GM19043 (cell line): ENCODE measurements at regions not wholly inside any gene's neighbourhood (a gene's known extent, or its start where the extent isn't known, plus 50 kb on each side); places are given as distances from the start of the nearest gene placed in this dataset.

Experiments
- ATAC-seq: cut with Tn5 transposase; IDR thresholded peaks from one replicate; pipeline ENCODE4 v1.9.1; 2021; ENCODE audit warnings: low read depth; ENCODE audit not compliant: unreplicated experiment

DNA sequence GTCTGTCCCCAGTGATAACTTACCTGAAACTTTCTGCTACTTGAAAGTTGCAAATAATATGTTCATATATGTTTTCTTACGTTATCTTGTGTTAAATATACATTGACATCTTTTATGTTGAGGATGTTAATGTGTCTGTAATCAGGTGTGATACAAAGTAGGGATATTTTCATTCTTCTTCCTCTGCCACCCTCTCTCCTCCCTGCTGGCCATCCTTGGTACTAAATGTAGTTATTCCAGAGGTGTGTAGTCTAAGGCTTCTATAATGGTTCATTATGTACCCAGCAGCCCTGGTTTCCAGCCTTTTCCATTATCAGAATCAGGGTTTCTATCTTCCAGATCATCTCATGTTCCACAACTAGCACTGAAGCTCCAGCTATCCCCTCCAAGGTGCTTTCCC is 606.7 kb upstream of the KLHL1 start:
- ATAC-seq = no peak

DNA sequence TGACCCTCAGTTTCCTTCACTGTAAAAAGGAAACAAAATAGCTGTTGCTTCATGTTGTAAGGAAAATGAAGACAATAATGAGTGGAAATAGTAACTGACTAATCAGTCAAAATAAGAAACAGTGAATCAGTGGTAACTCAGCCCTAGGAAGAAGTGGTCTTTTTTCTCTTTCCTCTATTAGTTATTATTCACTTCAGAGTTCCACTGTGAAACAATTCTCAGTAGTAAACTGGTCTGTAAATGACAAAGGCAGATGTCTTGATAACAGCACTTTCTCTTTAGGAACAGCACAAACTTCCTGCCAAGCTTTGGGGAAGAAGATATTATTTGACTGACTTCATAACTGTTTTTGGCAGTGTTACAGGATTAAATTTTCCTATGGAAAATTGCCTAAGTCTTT is 600.5 kb upstream of the KLHL1 start:
- ATAC-seq = no peak

DNA sequence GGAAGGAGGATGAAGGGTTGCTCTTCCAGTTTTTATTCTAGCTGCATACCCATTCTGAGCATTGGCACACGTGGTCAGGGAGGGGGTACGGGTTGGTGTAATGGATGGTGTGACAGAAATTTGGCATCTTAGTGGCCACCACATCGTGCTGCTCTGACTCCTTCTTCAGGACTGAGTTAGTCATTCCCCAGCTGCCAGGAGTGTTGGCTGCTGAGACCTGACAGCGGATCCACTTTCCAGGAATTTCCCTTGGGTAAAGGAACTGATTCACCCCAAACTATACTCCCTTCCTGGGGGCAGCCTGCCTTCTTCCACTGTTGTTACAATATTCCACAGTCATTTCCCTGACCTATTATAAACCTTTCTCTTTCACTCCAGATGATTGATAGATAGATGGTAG is 595.5 kb upstream of the KLHL1 start:
- no peak for ATAC-seq

DNA sequence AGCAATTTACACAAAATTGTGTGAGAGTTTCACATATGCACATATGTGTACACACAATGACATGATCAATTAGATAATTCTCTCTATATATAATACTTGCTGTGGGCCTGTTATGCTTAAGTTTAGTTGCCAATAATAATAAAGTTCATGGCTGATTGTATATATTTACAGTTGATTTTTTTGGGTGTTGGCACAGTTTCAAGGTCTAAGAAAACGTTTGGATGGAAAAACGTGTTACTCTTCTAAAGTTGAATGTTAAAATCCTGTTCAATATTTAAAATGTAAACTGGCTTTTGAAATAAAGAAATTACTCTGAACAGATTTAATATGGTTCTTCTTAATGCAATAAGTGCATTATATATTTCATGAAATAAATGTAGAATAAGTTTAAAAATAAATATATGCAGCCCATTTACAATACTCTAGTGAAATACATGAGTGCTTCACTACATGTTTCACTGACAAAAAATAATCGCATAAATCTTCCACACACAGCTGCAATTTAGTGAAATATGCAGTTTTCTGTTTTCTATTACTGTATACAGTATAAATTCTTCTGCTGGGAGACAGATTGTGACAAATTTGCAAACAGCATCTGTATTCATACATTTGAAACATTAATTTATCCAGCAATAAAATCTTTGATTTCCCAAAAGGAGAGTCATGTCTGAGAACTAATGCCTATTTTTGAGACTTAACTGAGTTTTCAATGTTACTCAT is 586.9 kb upstream of the KLHL1 start:
- no peak for ATAC-seq

DNA sequence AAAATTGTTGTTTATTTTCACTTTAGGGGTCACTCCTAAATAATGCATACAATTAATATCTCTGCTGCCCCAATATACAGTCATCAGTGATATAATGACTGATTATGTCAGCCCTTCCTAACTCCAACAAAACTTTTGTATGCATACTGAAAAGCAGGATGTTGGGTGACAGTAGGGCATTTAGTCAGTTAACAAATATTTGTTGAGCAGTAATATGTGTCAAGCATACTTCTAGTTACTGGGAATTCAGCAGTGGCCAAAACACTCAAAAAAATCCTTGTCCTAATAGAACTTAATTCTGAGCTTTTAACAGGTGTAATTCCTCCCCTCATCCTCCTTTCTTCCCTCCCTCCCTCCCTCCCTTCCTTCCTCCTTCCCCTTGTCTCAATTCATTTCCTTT is 560.7 kb upstream of the KLHL1 start:
- no peak for ATAC-seq

DNA sequence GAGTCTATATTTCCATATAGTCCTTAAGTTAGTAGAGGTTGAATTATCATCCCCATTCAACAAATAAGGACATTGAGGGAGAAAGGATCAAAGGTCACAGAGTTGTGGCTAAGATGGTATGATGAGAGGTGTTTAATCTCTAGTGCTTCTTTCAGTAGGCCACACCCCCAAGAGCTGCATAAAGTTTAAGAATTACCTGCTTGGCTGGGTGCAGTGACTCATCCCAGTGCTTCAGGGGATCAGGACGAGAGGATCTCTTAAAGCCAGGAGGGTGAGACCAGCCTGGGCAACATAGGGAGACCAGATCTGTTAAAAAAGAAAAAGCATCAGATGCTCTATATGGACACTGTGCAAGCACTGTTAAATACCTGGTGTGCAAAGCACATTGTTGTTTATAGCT is 560.0 kb upstream of the KLHL1 start:
- no peak for ATAC-seq

DNA sequence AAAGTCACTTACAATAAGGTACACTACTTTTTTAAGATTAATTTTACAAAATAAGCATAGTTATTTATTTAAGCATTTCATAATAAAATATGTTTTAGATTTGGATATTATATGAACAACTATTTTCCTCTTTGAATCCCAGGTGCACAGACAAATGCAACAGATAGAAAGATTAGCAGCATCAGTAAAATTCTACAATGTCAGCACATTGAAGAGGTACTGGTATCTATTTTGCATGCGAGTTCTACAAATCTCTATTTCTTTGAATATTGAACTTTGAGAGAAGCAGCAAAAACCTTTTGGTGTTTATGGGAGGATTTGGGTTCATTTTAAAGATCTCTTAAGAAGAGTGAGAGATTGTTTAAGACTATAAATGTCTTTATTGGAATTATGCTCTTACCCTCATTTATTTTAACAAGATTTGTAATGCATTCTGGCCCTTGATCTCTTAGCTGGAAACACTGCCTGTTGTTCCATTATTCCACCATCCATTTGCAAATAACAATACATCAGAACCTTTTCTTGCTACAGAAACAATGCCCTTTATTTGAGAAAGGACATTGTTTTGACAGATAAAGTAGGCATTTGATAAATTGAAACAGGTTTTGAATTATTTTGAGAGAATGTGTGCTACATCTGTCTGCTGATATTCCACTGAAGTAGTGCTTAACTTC is 558.8 kb upstream of the KLHL1 start:
- no peak for ATAC-seq

DNA sequence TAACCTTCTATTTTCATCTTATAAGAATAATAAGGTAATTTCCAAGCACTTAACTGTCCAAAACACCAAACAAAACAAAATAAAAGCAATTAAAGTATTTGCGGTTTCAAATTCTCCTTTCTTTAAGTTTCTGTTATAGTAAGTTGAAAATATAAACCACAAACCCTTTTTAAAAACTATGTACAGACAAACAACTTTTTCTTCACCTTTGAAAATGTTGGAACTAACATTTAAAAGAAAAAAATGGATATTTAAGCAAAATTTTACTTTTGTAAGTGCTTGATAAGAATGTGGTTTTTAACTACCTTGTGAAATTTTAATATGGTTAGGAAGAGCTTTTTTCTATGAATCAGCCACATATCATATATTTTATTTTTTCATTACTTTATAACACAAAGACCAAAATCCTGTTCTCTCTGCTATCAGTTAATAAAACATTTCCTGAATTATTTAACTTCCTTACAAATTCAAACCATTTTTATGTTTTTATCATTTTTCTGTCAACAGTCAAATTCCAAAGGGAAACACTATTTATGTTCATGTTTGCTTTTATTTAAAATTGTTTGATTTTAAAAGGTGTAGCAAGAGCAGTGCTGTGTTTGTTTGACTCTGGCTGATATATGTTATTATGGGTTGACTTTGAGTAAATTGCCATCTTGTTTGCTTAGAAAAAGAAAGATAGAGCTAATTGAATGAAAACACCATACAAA is 554.1 kb upstream of the KLHL1 start:
- ATAC-seq = no peak

DNA sequence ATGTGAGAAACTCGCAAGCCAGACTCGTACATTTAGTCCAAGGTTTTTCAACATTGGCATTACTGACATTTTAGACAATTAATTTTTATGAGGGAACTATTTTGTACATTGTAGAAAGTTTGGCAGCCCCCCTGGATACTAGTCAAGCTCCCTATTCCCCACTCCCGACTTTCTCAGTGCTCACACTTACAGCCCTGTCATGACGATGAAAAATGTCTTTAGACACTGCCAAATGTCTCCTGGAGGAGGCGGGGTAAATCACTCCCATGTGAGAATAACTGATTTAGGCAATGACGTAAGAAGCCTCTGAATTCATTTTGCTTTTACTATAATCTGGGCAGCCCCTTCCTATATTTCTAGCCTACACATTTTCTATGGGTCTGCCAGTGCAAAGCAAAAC is 535.8 kb upstream of the KLHL1 start:
- ATAC-seq = no peak

DNA sequence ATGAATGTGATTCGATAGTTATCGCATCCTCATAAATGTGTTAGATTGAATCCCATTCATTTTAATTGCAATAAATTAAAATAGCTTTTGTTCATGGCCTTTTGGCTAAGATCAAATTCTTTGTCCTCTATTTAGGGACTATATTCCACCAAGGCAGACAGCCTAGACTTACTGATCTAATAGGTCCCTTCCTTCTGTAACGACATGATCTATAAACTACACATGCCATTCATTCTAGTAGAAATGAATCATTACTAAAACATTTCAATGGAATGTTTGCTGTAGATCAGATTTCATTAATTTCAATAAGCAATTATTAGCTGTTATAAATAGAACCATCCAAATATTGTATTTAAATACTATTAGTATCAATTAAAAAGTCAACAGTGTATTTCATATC is 526.6 kb upstream of the KLHL1 start:
- ATAC-seq = no peak

DNA sequence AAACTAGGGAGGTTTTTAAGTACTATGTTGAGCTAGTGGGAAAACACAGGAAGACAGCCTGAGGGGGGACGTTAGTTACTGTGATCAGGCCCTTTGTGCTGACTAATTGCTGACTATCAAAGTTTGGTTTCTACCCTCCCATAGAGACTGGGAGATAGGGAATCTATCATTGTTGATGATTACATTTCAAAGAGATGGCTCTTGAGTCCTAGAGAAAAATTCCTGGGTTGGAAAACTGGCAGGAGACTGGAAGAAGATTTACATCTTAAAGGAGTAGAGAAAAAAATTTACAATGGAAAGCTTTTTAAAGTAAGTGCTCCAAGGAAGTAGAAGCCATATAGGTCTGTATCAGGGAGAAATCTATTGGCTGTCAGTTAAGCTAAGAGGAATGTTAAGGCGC is 522.0 kb upstream of the KLHL1 start:
- ATAC-seq = no peak

DNA sequence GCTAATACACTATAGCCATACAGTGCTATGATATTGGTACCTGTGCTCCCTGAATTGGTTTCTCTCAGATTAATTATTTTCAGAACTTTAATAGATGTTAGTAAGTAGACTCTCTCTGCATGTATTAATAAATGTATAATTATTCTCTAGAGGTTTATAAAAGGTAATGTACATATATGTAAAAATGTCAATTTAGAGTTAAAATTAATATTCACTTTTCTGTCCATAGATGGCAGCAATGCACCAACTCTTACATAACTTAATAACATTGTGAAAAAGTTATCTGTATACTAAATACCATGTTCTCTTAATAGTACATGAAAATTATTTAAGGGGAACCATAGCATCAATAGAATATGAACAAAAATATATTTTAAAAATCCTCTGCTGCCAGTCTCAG is 515.0 kb upstream of the KLHL1 start:
- ATAC-seq = no peak

DNA sequence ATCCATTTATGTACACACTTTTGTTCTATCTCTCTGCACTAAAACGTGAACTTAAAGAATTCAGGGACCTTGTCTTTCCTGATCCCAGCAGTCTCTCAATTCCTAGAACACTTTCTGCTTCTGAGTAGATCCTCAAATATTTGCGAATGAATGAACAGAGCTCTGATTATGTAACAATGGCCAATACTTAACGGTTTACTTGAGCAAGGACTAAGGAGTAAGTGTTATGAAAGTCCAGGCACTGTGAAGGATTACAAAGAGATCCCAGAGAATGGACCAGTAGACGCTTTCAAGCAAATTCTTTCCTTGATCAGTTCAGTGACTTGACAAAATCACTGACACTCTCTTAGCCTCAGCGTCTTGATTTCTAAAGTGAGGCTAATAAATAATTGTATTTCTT is 514.5 kb upstream of the KLHL1 start:
- no peak for ATAC-seq

DNA sequence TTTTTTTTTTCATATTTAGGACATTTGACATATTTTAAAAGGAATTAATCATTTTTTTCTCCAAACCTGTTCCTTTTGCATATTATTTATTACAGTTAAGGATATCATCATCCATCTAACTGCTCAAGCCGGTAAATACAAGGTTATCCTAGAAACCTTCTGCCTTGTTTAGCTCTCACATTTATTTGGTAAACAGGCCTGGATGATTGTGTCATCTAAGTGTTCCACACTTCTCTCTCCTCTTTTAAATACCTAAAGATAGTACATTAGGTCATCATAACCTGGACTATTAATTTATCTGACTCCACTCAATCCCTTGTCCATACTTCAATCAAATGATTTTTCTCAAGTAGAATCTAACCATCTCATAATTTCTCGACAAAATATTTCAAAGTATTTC is 511.7 kb upstream of the KLHL1 start:
- no peak for ATAC-seq

DNA sequence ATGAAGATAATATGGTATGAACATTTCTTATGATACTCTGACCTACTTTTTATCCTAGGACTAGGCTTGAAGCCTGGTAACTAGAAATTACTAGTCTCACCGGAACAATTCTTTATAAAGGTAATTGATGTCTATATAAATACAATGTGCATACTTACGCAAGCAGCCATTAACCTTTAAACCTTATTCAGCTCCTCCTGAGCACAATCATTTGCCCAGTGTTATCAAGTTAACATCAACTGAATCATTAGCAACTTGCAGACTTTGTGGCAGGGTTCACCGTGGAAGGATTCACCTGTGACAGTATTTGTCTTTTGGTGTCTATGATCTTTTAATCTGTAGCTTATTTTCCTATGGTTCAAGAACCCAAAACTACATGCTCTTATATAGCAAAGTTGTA is 508.6 kb upstream of the KLHL1 start:
- no peak for ATAC-seq

DNA sequence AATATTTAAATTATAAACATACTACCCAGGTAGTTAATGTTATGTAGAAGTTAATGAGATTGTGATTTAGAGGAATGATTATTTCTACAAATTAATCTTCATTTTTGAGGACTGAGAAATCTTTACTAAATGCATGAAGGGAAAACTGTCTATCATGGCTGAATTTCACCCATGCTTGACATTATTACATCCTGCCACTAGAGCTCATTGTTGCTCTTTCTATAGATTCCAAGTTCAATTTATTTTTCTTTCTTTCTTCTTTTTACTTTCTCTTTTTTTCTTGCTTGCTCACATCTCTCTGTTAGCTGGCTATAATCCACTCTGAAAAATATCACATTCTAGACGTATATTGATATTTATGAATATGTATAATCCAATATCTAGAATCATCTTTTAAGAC is 505.0 kb upstream of the KLHL1 start:
- no peak for ATAC-seq

DNA sequence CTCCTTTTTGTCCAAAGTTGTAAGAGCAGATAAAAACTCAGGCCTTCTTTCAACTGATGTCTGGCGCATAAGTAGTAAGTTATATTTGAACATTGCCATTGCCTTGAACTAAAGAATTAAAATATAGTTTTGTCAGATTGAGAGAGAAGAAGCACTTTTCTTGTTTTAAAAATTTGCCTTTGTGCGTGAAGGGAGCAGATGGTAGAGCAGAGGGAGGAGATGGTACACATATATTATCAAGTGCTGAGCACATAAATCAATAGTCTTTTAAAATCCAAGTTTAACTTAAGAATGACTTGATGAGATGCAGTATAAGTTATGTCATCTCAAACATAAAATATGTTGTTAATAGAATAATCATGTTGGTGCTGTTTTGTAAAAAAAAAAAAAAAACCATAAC is 504.6 kb upstream of the KLHL1 start:
- ATAC-seq = no peak

DNA sequence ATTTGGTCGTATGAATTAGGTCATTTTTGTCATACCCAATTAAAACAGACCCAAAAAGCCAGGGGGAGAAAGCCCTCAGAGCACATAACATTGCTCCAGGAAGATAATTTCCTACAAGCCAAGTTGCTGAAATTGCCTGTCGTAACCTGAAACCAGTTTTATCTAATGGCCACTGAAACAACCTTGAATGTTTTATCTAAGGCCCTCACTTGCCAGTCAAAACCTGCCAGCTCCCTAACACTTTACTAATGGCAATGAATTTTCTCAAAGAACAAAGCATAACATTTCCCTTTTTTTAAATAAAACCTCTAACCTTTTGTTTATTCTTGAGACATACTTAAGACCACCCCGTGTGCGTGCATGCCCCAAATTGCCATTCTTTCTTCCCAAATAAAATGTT is 496.2 kb upstream of the KLHL1 start:
- no peak for ATAC-seq

DNA sequence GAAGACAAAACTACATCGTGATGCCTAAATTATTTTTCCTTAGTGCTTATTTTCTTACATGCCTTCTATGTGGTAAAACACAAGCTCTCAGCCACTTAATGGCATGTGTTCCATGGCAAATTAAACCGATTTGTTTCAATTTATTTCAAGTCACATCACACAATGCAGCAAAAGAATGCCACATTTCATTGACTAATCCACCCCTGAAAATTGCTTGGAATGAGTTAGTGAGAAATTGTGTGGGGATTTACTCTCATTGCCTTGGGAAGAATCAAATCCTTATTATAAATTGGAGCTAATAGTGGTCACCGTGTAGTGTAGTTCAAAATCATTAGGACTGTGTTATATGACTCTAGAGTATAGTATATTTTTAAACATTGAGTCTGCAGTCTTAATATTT is 485.5 kb upstream of the KLHL1 start:
- no peak for ATAC-seq

DNA sequence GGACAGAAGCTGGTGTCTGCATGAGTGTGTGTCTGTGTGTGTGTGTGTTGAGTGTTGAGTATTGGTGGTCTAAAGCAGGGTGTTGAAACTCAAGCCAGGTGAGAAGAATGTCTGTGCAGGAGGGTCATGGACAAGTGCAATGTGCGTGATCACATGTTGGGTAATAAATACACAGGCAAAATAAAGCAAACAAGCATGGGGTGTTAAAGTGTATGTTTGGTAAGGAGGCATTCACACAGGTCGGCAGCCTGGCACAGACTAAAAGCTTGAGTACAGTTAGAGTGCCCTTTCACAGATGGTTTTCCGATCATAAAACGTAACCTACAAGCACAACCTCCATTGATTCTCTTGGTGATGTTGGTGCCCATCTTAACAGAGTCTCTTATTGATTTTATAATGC is 476.9 kb upstream of the KLHL1 start:
- no peak for ATAC-seq

DNA sequence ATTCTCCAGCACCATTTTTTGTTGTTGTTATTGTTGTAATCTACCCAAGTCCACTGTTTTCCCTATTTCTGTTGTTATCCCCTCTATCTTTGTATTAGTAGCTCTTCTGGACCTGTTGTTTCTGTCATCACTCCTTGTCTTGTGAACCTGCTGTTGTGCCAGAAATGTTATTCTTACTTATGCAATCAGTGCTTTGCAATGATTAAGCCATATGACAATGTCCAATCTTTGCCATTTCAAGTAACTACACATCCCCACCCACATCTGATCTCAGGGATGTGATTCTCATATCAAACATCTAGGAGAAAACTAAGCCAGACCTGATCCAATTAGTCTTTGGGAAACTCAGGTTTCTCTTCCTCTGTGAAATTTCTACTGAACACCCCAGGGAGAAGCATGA is 472.6 kb upstream of the KLHL1 start:
- ATAC-seq = no peak

DNA sequence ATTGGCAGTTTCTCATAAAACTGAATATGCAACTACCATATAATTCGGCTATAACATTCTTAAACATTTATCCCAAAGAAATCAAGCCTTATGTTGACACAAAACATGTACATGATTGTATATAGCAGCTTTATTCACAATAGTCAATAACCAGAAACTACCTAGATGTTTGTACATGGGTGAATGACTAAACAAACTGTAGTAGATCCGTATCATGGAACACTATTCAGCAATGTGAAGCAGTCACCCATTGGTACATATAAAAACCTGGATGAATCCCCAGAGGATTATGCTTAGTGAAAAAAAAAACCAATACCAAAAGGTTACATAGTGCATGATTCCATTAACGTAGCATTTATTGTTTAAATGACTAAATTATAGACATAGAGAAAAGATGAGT is 471.7 kb upstream of the KLHL1 start:
- ATAC-seq = no peak
